GM12873 (cell line): ENCODE measurements at regions not wholly inside any gene's neighbourhood (a gene's known extent, or its start where the extent isn't known, plus 50 kb on each side); places are given as distances from the start of the nearest gene placed in this dataset.

Experiments
- CTCF ChIP-seq: IDR thresholded peaks from 2 replicates; pipeline ENCODE4 v1.5.1; 2012; ENCODE audit warnings: low read depth, mild to moderate bottlenecking, moderate library complexity, low read length, control low read depth; ENCODE audit not compliant: insufficient read depth; ENCODE audit errors: missing control alignments

GRCh38 chr9:87109231-87109631, 161.9 kb upstream of the GAS1 start:
- no peak for TF ChIP-seq CTCF

- TF ChIP-seq CTCF: no peak
Observed at GRCh38 chr9:87109851-87110250, 162.5 kb upstream of the GAS1 start.

GRCh38 chr9:87111010-87111409, 163.7 kb upstream of the GAS1 start:
- TF ChIP-seq CTCF: no peak

- no peak for TF ChIP-seq CTCF
Observed at GRCh38 chr9:87112656-87113055, 165.3 kb upstream of the GAS1 start.

- TF ChIP-seq CTCF: no peak
Observed at GRCh38 chr9:87113874-87114273, 166.6 kb upstream of the GAS1 start.

GRCh38 chr9:87115785-87116184, 168.5 kb upstream of the GAS1 start:
- no peak for TF ChIP-seq CTCF

GRCh38 chr9:87116492-87116891, 169.2 kb upstream of the GAS1 start:
- no peak for TF ChIP-seq CTCF
